HuH-7 (cell line): ENCODE measurements at regions not wholly inside any gene's neighbourhood (a gene's known extent, or its start where the extent isn't known, plus 50 kb on each side); places are given as distances from the start of the nearest gene placed in this dataset.
A peak's percentile ranks its signal among the peaks of the same experiment; 100 is the strongest.

Source experiments
- DNase-seq: peaks from one replicate; pipeline ENCODE4 v3.0.0; 2011; ENCODE audit warnings: low spot score

- no peak for DNase-seq
Measured at GRCh38 chr12:84741031-84741430, 171.6 kb downstream of the SLC6A15 start.

GRCh38 chr12:84740602-84741001, 172.0 kb downstream of the SLC6A15 start:
- no peak for DNase-seq

- DNase-seq: no peak
Measured at GRCh38 chr12:84738481-84738972, 174.1 kb downstream of the SLC6A15 start.

- DNase-seq: no peak
Measured at GRCh38 chr12:84732828-84733340, 179.7 kb downstream of the SLC6A15 start.

GRCh38 chr12:84730561-84731162, 181.9 kb downstream of the SLC6A15 start:
- DNase-seq: no peak

- DNase-seq: peak; percentile 12
Measured at GRCh38 chr12:84727961-84728360, 184.6 kb downstream of the SLC6A15 start.

- DNase-seq: no peak
Measured at GRCh38 chr12:84726780-84727179, 185.8 kb downstream of the SLC6A15 start.

- DNase-seq: no peak
Measured at GRCh38 chr12:84723988-84724387, 188.6 kb downstream of the SLC6A15 start.

- DNase-seq: no peak
Measured at GRCh38 chr12:84719997-84720396, 192.6 kb downstream of the SLC6A15 start.

GRCh38 chr12:84718906-84719305, 193.7 kb downstream of the SLC6A15 start:
- no peak for DNase-seq

GRCh38 chr12:84712747-84713146, 199.9 kb downstream of the SLC6A15 start:
- DNase-seq: no peak

- DNase-seq: no peak
Measured at GRCh38 chr12:84706374-84706773, 206.2 kb downstream of the SLC6A15 start.

GRCh38 chr12:84704856-84705255, 207.7 kb downstream of the SLC6A15 start:
- no peak for DNase-seq

GRCh38 chr12:84702001-84702400, 210.6 kb downstream of the SLC6A15 start:
- no peak for DNase-seq

GRCh38 chr12:84701041-84701440, 211.6 kb downstream of the SLC6A15 start:
- DNase-seq: no peak

GRCh38 chr12:84698576-84699333, 213.8 kb downstream of the SLC6A15 start:
- DNase-seq: no peak

- no peak for DNase-seq
Measured at GRCh38 chr12:84696908-84697540, 215.6 kb downstream of the SLC6A15 start.

- DNase-seq: no peak
Measured at GRCh38 chr12:84696281-84696680, 216.3 kb downstream of the SLC6A15 start.

- DNase-seq: no peak
Measured at GRCh38 chr12:84694116-84694515, 218.5 kb downstream of the SLC6A15 start.

GRCh38 chr12:84692071-84692470, 220.5 kb downstream of the SLC6A15 start:
- no peak for DNase-seq

GRCh38 chr12:84691266-84691665, 221.3 kb downstream of the SLC6A15 start:
- no peak for DNase-seq

- DNase-seq: no peak
Measured at GRCh38 chr12:84689638-84690037, 223.0 kb downstream of the SLC6A15 start.

- no peak for DNase-seq
Measured at GRCh38 chr12:84685379-84685778, 227.2 kb downstream of the SLC6A15 start.
